Sigmoid colon (tissue), 4 donors: ENCODE measurements at regions not wholly inside any gene's neighbourhood (a gene's known extent, or its start where the extent isn't known, plus 50 kb on each side); places are given as distances from the start of the nearest gene placed in this dataset.

Source experiments
- EP300 ChIP-seq, 4 donors: sonication (generic); formaldehyde crosslinking; IDR thresholded peaks; one replicate each; pipeline ENCODE4 v1.6.1; 2017; ENCODE audit warnings: antibody characterized with exemption in 4 of 4
- POLR2A ChIP-seq, 2 donors: fragments of 450-650 bp; IDR thresholded peaks; one replicate each; pipeline ENCODE4 v1.6.1; 2016; ENCODE audit warnings: antibody characterized with exemption in 2 of 2, mild to moderate bottlenecking in 2 of 2, moderate library complexity in 2 of 2
- POLR2AphosphoS5 ChIP-seq, 4 donors: sonication (generic); formaldehyde crosslinking; IDR thresholded peaks; one replicate each; pipeline ENCODE4 v1.6.1; 2017; ENCODE audit warnings: antibody characterized with exemption in 4 of 4
- TF ChIP-seq, protein P1 (sequence below), 4 experiments: fragments of 450-650 bp in 3 of 4; fragments of 200-600 bp in 1 of 4; IDR thresholded peaks; one replicate each; pipeline ENCODE4 v1.5.1; 2016 to 2019; ENCODE audit warnings: antibody characterized with exemption in 4 of 4, mild to moderate bottlenecking in 3 of 4, moderate library complexity in 2 of 4

DNA sequence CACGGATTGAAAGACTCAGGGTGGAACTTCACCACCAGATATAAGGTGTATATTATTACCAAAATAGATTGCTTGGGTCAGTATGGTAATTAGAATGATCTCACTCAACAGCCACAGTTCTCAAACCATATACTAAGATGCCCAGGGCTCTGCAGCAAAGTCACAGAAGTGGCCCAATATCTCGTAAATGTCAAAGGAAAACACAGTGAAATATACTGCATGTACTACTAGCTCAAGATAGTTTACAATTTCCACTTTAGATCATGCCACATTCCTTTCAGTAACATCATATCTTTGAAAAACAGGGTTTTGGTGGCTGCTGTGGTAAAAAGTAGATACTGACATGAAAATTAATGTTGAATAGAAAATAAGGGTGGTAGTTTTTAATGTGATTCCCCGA lies 180.3 kb upstream of the ATP1B1 start:
- TF ChIP-seq, protein P1, sequence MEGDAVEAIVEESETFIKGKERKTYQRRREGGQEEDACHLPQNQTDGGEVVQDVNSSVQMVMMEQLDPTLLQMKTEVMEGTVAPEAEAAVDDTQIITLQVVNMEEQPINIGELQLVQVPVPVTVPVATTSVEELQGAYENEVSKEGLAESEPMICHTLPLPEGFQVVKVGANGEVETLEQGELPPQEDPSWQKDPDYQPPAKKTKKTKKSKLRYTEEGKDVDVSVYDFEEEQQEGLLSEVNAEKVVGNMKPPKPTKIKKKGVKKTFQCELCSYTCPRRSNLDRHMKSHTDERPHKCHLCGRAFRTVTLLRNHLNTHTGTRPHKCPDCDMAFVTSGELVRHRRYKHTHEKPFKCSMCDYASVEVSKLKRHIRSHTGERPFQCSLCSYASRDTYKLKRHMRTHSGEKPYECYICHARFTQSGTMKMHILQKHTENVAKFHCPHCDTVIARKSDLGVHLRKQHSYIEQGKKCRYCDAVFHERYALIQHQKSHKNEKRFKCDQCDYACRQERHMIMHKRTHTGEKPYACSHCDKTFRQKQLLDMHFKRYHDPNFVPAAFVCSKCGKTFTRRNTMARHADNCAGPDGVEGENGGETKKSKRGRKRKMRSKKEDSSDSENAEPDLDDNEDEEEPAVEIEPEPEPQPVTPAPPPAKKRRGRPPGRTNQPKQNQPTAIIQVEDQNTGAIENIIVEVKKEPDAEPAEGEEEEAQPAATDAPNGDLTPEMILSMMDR (IDR thresholded peaks at IDR 0.05) = no peak
- TF ChIP-seq EP300 (IDR thresholded peaks at IDR 0.05) = no peak
- no peak for TF ChIP-seq POLR2AphosphoS5 (IDR thresholded peaks at IDR 0.05)
- TF ChIP-seq POLR2A (IDR thresholded peaks at IDR 0.05) = no peak
